HAP-1 (cell line): ENCODE measurements at regions not wholly inside any gene's neighbourhood (a gene's known extent, or its start where the extent isn't known, plus 50 kb on each side); places are given as distances from the start of the nearest gene placed in this dataset.
"Not testable (repeated sequence)": the region's sequence is repeated elsewhere in the genome, so short reads cannot be mapped to it uniquely, and the experiment has no call there.

Source experiments
- DNase-seq, 2 experiments: peaks; one replicate each; pipeline ENCODE4 v3.0.0-alpha.2; 2016 to 2020; ENCODE audit warnings: low spot score in 2 of 2
- H3K27me3 ChIP-seq: fragments of 250-450 bp; sonication (Bioruptor Pico); 2 replicates; pipeline ENCODE4 v1.5.1; 2020; ENCODE audit warnings: low read depth, mild to moderate bottlenecking, moderate library complexity
- H3K36me3 ChIP-seq: fragments of 250-450 bp; sonication (Bioruptor Pico); replicated peaks from 2 replicates; pipeline ENCODE4 v1.5.1; 2020; ENCODE audit warnings: mild to moderate bottlenecking
- H3K4me1 ChIP-seq: fragments of 250-450 bp; sonication (Bioruptor Pico); 2 replicates; pipeline ENCODE4 v1.5.1; 2020; ENCODE audit warnings: mild to moderate bottlenecking
- H3K4me3 ChIP-seq: fragments of 250-450 bp; sonication (Bioruptor Pico); 2 replicates; pipeline ENCODE4 v1.5.1; 2020; ENCODE audit warnings: mild to moderate bottlenecking, moderate library complexity
- H3K9me3 ChIP-seq: fragments of 250-450 bp; sonication (Bioruptor Pico); 2 replicates; pipeline ENCODE4 v1.5.1; 2020; ENCODE audit warnings: mild to moderate bottlenecking, moderate library complexity
- in situ Hi-C: fragments of 300-500 bp; cut with MboI; formaldehyde crosslinking; loops from 3 replicates; pipeline ENCODE4 v1.14.3; 2020; ENCODE audit warnings: low sequenced_read_pairs, inconsistent platforms, mixed read lengths

- H3K9me3 ChIP-seq, in situ Hi-C loops, H3K27me3 ChIP-seq, H3K36me3 ChIP-seq, H3K4me1 ChIP-seq: not testable (repeated sequence)
- 0 out of 2 replicates have a peak overlapping the region, but pooled peaks have one; percentile 7 for H3K4me3 ChIP-seq
- DNase-seq, result peak; percentile 18 to 63
Observed at GRCh38 chr15:59803293-59803966, 114.3 kb upstream of the BNIP2 start.

- Histone ChIP-seq H3K36me3 (no peaks in the 10 kb centered on the region), H3K4me3 (no peak overlapping the region), H3K9me3 (no peaks in the 10 kb centered on the region), H3K27me3 (no peaks in the 10 kb centered on the region; the same call in 1 of the 2 replicates), H3K4me1 (no peaks in the 10 kb centered on the region)
- in situ Hi-C loops, result no loop called here
- no peak for DNase-seq
Observed at GRCh38 chr15:59801649-59802048, 112.5 kb upstream of the BNIP2 start.

- H3K4me3 ChIP-seq, result no peak overlapping the region
Observed at GRCh38 chr15:59798605-59798917, 109.4 kb upstream of the BNIP2 start.

GRCh38 chr15:59797756-59798604 is 108.9 kb upstream of the BNIP2 start:
- in situ Hi-C loops, result no loop called here
- peaks cover 17% of the 10 kb centered on the region for H3K27me3 ChIP-seq

More at GRCh38 chr15:59798605-59798917, 109.4 kb upstream of the BNIP2 start:
- H3K36me3 ChIP-seq, result no peaks in the 10 kb centered on the region
- H3K27me3 ChIP-seq, result peaks cover 15% of the 10 kb centered on the region
- no peaks in the 10 kb centered on the region for H3K9me3 ChIP-seq
- no peaks in the 10 kb centered on the region for H3K4me1 ChIP-seq
- in situ Hi-C loops, result no loop called here
- DNase-seq, result no peak

DNA sequence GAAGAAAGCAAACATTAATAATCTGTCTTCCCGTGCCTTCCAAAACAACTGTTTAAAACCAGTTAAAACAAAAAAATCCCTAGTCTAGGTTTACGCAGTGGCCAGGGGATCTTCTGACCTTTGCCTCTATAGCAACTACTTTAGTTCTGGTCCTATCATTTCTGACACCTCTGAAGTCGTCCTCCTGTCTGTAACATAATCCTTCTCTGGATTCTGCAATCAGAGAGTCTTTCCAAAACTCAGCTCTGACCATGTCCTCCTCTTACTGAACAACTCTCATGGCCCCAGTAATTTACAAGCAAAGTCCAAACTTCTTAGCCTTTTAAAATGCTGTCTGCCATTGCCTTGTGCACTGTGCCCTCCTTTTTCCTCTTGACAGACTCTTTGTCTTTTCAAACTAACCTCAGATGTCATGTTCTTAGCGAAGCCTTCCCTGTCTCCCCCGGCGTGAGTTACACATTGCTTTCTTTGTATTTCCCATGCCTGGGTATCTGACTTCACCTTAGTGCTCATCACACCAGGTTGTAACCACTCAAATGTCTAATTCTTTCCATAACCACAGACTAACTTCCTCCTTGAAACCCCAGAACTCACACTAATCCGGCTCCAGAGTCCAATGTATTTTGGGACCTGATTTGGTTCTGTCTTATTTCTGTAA is 105.2 kb upstream of the BNIP2 start:
- H3K9me3 ChIP-seq, result no peaks in the 10 kb centered on the region
- no peaks in the 10 kb centered on the region for H3K36me3 ChIP-seq
- in situ Hi-C loops, result no loop called here
- peaks cover 18% of the 10 kb centered on the region for H3K27me3 ChIP-seq
- H3K4me1 ChIP-seq, result no peaks in the 10 kb centered on the region
- H3K4me3 ChIP-seq, result no peak overlapping the region
- DNase-seq, result no peak

More at GRCh38 chr15:59797756-59798604, 108.9 kb upstream of the BNIP2 start:
- H3K4me3 ChIP-seq, result no peak overlapping the region
- H3K36me3 ChIP-seq, result no peaks in the 10 kb centered on the region
- no peaks in the 10 kb centered on the region for H3K4me1 ChIP-seq
- DNase-seq, result no peak
- H3K9me3 ChIP-seq, result no peaks in the 10 kb centered on the region

- H3K4me3 ChIP-seq, result no peak overlapping the region
- H3K36me3 ChIP-seq, result no peaks in the 10 kb centered on the region
- no peak for DNase-seq
- H3K4me1 ChIP-seq, result no peaks in the 10 kb centered on the region
- H3K9me3 ChIP-seq, result no peaks in the 10 kb centered on the region
- H3K27me3 ChIP-seq, result peaks cover 18% of the 10 kb centered on the region
- in situ Hi-C loops, result no loop called here
Observed at GRCh38 chr15:59792359-59792758, 103.2 kb upstream of the BNIP2 start.

- no peaks in the 10 kb centered on the region for H3K4me1 ChIP-seq
- no peaks in the 10 kb centered on the region for H3K36me3 ChIP-seq
- H3K4me3 ChIP-seq, result no peak overlapping the region
- in situ Hi-C loops, result no loop called here
- DNase-seq, result no peak
- H3K9me3 ChIP-seq, result no peaks in the 10 kb centered on the region
- peaks cover 18% of the 10 kb centered on the region for H3K27me3 ChIP-seq
Observed at GRCh38 chr15:59791755-59792154, 102.6 kb upstream of the BNIP2 start.

GRCh38 chr15:59791079-59791478 is 102.0 kb upstream of the BNIP2 start:
- no peaks in the 10 kb centered on the region for H3K36me3 ChIP-seq
- no peaks in the 10 kb centered on the region for H3K4me1 ChIP-seq
- no peak for DNase-seq
- no peaks in the 10 kb centered on the region for H3K9me3 ChIP-seq
- no peak overlapping the region for H3K4me3 ChIP-seq
- in situ Hi-C loops, result no loop called here
- H3K27me3 ChIP-seq, result peaks cover 16% of the 10 kb centered on the region

GRCh38 chr15:59786466-59786865 is 97.3 kb upstream of the BNIP2 start:
- H3K27me3 ChIP-seq, in situ Hi-C loops, H3K4me1 ChIP-seq, H3K36me3 ChIP-seq, H3K9me3 ChIP-seq, DNase-seq, H3K4me3 ChIP-seq: not testable (repeated sequence)

DNA sequence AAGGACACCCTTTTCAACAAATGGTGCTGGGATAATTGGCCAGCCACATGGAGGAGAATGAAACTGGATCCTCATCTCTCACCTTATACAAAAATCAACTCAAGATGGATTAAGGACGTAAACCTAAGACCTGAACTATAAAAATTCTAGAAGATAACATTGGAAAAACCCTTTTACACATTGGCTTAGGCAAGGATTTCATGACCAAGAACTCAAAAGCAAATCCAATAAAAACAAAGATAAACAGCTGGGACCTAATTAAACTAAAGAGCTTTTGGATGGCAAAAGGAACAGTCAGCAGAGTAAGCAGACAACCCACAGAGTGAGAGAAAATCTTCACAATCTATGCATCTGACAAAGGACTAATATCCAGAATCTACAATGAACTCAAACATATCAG is 96.9 kb upstream of the BNIP2 start:
- H3K27me3 ChIP-seq, DNase-seq, H3K9me3 ChIP-seq, H3K4me1 ChIP-seq, in situ Hi-C loops, H3K36me3 ChIP-seq, H3K4me3 ChIP-seq: not testable (repeated sequence)

DNA sequence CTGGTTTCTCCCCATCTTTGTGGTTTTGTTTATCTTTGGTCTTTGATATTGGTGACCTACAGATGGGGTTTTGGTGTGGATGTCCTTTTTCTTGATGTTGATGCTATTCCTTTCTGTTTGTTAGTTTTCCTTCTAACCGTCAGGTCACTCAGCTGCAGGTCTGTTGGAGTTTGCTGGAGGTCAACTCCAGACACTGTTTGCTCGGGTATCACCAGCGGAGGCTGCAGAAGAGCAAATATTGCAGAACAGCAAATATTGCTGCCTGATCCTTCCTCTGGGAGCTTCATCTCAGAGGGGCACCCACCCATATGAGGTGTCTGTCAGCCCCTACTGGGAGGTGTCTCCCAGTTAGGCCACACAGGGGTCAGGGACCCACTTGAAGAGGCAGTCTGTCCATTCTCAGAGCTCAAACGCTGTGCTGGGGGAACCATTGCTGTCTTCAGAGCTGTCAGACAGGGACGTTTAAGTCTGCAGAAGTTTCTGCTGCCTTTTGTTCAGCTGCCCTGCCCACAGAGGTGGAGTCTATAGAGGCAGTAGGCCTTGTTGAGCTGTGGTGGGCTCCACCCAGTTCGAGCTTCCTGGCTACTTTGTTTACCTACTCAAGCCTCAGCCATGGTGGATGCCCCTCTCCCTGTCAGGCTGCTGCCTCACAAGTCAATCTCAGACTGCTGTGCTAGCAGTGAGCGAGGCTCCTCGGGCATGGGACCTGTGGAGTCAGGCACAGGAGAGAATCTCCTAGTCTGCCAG is 94.8 kb upstream of the BNIP2 start:
- H3K4me3 ChIP-seq, H3K36me3 ChIP-seq, in situ Hi-C loops, H3K4me1 ChIP-seq, DNase-seq, H3K9me3 ChIP-seq, H3K27me3 ChIP-seq: not testable (repeated sequence)

GRCh38 chr15:59779110-59779509 is 90.0 kb upstream of the BNIP2 start:
- no peak for DNase-seq
- no peaks in the 10 kb centered on the region for H3K4me1 ChIP-seq
- peaks cover 2% of the 10 kb centered on the region; the same call in 1 of the 2 replicates for H3K27me3 ChIP-seq
- H3K36me3 ChIP-seq, result no peaks in the 10 kb centered on the region
- in situ Hi-C loops, result no loop called here
- H3K9me3 ChIP-seq, result no peaks in the 10 kb centered on the region
- no peak overlapping the region for H3K4me3 ChIP-seq

DNA sequence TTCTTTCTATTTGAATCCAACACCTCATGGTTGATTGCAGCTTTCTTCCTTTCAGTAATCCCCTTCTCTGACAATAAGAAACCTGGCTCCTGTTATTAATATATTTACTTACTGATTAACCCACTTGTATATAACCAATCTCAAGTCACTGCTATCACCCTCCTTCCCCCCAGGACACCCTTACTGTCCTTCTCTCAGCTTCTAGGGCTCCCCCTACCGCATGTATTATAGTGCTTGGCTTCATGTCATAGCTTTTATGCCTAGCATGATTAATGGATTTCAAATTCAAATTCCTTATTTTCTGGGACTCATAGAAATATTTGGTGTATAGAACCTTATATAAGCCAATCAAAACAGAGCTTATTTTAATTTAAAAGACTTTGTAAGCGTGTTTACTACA is 75.7 kb upstream of the BNIP2 start:
- Histone ChIP-seq H3K9me3 (no peaks in the 10 kb centered on the region), H3K4me1 (no peaks in the 10 kb centered on the region), H3K27me3 (no peaks in the 10 kb centered on the region; the same call in 1 of the 2 replicates), H3K4me3 (no peak overlapping the region), H3K36me3 (no peaks in the 10 kb centered on the region)
- in situ Hi-C loops, result no loop called here
- no peak for DNase-seq
